RWPE1 (cell line): ENCODE measurements at regions not wholly inside any gene's neighbourhood (a gene's known extent, or its start where the extent isn't known, plus 50 kb on each side); places are given as distances from the start of the nearest gene placed in this dataset.
A peak's percentile ranks its signal among the peaks of the same experiment; 100 is the strongest.

Source experiments
- CTCF ChIA-PET: fragments of 350-600 bp; sonication (Branson Sonifier 250); formaldehyde crosslinking; extraction: SDS; loops from one replicate; lab custom pipeline; 2021; lab: Yijun Ruan, JAX
- POLR2A ChIA-PET: fragments of 400-600 bp; formaldehyde crosslinking; extraction: SDS; loops from one replicate; lab custom pipeline; 2020; ENCODE audit warnings: antibody characterized with exemption; ENCODE audit not compliant: low non-redundant PET; lab: Yijun Ruan, JAX
- DNase-seq: peaks from one replicate; pipeline ENCODE4 v3.0.0; 2012; ENCODE audit warnings: low spot score
- H3K27ac ChIP-seq: fragments of 450-650 bp; 2 replicates; pipeline ENCODE4 v1.5.1; 2017
- TF ChIP-seq, protein P1 (sequence below): fragments of 450-650 bp; conservative IDR thresholded peaks from 2 replicates; pipeline ENCODE4 v1.5.1; 2017; ENCODE audit warnings: low read depth, mild to moderate bottlenecking

DNA sequence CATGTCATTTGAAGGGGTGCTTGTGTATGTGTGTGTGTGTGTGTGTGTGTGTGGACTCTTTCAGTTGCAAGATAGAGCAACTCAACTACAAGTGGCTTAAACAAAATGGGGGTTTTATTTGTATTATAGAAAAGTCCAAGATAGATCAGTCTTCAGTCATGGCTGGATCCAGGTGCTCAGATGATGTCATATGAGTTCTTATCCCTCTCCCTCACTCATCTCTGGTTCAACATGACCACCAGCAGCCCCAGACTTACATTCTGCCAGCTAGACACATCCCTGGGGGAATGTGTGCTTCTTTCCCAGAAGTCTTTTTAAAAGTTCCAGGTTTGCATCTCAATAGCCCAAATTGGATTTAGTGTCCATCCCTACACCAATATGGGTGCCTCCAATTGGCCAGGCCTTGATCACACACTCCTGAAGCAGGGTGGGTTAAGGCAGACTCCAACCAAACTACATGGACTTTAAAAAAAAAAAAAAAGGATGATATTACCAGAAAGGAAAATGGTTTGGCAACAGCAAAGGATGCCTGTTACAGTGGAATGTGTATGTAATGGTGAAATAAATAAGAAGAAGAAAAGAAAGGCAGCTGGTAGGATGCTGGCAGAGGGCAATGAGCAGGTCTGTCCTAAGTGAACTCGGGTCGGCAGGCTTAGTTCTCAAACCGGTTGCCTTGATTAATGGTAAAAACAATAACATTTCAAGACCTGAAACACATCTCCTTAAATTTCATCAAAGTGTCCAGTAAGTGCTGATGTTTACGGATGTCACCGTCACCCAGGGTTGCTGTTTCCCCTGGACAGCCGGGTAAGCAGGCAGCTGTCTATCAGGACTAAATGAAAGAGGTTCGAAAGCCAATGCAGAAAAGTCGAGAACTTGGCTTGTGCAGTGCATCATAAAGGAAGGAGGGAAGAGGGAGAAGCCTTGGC lies 107.7 kb downstream of the SMIM20 start:
- POLR2A ChIA-PET = no interaction called here
- DNase-seq = no peak
- TF ChIP-seq, protein P1, sequence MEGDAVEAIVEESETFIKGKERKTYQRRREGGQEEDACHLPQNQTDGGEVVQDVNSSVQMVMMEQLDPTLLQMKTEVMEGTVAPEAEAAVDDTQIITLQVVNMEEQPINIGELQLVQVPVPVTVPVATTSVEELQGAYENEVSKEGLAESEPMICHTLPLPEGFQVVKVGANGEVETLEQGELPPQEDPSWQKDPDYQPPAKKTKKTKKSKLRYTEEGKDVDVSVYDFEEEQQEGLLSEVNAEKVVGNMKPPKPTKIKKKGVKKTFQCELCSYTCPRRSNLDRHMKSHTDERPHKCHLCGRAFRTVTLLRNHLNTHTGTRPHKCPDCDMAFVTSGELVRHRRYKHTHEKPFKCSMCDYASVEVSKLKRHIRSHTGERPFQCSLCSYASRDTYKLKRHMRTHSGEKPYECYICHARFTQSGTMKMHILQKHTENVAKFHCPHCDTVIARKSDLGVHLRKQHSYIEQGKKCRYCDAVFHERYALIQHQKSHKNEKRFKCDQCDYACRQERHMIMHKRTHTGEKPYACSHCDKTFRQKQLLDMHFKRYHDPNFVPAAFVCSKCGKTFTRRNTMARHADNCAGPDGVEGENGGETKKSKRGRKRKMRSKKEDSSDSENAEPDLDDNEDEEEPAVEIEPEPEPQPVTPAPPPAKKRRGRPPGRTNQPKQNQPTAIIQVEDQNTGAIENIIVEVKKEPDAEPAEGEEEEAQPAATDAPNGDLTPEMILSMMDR = no peak
- no peak overlapping the region for H3K27ac ChIP-seq
- CTCF ChIA-PET = interaction anchor here (1.0 kb wide), 1 partner anchor 34 kb away, joined by 3 read pairs; no protein-coding TSS in a partner anchor

DNA sequence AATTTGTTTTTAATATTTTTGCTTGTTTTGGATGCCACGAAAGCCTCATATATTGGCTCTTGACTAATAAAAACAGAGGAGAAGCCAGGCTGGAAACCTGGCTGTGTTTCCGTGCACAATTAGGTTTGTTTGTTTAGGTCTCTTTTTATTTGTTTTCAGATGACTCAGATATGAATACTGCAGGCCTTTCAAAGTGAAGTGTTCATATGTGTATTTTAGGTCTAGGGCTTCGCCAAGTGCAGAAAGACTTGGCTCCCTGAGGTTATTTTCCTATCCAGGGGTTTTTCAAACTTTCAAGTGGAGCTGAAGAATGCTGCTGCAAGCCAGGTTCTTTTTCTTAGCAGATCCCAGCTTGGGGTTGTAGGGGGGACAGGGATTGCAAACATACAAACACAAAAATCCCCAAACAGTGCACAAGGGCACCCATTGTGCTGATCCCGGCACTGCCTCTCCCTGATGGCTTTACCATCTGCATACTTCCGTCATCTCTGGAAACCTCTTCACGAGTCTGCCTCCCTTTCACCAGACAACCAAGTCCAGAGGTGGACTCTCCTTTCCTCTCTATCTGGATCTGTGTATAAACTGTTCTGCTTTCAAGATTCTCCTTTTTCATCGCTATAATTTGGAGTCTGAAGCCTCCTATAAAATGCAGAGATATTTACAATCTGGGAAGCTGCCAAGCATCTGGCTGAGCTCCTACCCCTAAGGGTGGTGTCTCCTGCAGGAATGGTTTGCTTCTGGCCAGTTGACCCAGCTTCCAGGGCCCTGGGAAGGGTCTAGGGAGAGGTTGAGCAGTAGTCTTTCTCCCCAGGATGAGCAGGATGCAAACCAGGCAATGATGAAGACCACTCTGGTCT lies 108.6 kb downstream of the SMIM20 start:
- peak; percentile 71 for DNase-seq
- CTCF ChIA-PET = interaction anchor here (1.0 kb wide), 1 partner anchor 35 kb away, joined by 3 read pairs; no protein-coding TSS in a partner anchor

DNA sequence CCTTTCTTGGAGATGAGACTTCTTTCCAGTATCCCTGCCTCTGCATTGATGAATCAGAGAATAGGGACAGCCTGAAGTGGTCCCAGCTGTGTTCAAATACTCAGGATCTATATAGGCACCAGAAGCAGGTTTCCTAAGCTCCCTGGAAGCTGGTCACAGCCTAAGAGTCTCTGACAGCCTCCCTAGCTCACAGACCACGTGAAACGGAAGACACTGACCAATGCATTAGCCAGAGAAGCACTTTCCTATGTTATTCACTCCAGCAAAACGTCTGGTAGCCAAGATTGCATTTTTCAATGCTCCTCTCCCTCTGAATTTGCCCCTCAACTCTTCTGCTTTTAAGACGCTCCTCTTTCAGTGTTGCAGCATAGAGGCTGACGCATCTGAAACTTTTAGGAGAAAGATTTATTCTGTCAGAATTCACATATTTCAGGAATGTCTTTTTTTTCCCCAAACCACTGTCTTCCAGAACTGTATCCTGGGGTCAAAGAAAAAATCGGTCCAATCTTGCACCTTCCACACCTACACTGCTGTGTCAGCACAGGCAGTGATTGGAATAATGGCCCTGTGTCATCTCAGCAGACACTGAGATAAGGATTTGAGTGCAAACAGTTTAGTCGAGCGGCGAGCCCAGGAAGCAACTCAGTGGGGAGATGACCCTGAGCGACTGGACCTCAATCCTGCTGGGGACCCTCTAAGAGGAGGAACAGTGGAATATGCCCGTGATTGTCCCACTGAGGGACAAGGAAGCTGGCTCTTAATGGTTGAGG lies 109.4 kb downstream of the SMIM20 start:
- TF ChIP-seq, protein P1 = no peak
- ChIA-PET POLR2A (no interaction called here), CTCF (no interaction called here)
- no peak for DNase-seq
- no peak overlapping the region for H3K27ac ChIP-seq

More for the DNA sequence above, 108.6 kb downstream of the SMIM20 start:
- TF ChIP-seq, protein P1 = no peak
- no peak overlapping the region for H3K27ac ChIP-seq
- POLR2A ChIA-PET = no interaction called here

DNA sequence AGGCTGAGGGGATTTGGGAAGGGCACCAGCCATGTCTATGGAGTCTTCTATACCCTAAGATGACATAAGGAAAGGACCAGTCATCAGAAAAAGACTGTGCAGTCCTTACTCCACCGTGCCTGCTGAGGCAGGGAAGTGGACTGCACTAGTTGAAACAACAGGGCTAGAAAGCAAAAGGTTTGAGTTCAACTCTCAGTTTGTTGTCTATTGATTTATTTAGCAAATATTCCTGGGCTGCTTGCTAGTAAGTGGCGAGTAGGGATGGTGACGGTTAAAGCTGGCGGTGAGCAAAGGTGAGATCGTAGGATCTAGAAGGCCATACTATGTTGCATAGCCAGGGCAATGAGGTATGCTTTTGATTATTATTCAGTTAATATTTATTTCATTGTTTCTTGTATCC lies 110.1 kb downstream of the SMIM20 start:
- TF ChIP-seq, protein P1 = no peak
- POLR2A ChIA-PET = no interaction called here
- CTCF ChIA-PET = no interaction called here
- no peak overlapping the region for H3K27ac ChIP-seq
- no peak for DNase-seq

DNA sequence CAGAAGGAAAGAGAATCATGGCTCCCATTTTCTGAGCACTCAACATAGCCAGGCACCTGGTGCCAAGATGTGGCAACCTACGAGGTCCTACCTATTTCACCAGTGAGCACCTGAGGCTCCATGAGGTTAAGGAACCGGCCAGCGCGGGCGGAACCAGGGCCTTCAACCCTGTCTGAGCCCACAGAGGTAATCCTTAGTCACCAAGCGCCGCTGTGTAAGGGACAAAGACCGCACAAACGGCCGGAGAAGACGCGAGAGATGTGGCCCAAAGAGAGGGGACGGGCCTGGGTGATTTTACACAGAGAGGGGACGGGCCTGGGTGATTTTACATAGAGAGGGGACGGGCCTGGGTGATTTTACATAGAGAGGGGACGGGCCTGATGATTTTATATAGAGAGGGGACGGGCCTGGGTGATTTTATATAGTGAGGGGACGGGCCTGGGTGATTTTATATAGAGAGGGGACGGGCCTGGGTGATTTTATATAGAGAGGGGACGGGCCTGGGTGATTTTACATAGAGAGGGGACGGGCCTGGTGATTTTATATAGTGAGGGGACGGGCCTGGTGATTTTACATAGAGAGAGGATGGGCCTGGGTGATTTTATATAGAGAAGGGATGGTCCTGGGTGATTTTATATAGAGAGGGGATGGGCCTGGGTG lies 114.2 kb downstream of the SMIM20 start:
- POLR2A ChIA-PET = no interaction called here
- CTCF ChIA-PET = interaction anchor here (0.6 to 1.8 kb wide), 3 partner anchors 35 to 343 kb away, joined by 3 to 5 read pairs (median 3); no protein-coding TSS in a partner anchor
- TF ChIP-seq, protein P1 = no peak
- no peak overlapping the region for H3K27ac ChIP-seq
- no peak for DNase-seq
